ENCODE measurements at regions not wholly inside any gene's neighbourhood (a gene's known extent, or its start where the extent isn't known, plus 50 kb on each side); places are given as distances from the start of the nearest gene placed in this dataset.
"Not testable (repeated sequence)": the region's sequence is repeated elsewhere in the genome, so short reads cannot be mapped to it uniquely, and the experiment has no call there.

GRCh38 chr4:55696424-55696823 is 60.3 kb upstream of the NMU start:
- H3K9me3 ChIP-seq (ENCODE audit: control insufficient read depth, low read length); H3K4me1 ChIP-seq (ENCODE audit: control insufficient read depth, insufficient read depth, low read length); H3K4me3 ChIP-seq (ENCODE audit: low read length); intact Hi-C loops (cut with DNase I); H3K27me3 ChIP-seq (ENCODE audit: control insufficient read depth, insufficient read depth); DNase-seq; ATAC-seq; H3K27ac ChIP-seq (ENCODE audit: low read length): not testable (repeated sequence)
- WGBS = 92% methylated on average over 3 of the region's 3 CpGs

GRCh38 chr4:55706541-55706940 is 70.4 kb upstream of the NMU start:
- intact Hi-C loops (cut with DNase I) = no loop called here
- Histone ChIP-seq H3K9me3 (ENCODE audit: control insufficient read depth, low read length) (no peaks in the 10 kb centered on the region), H3K4me1 (ENCODE audit: control insufficient read depth, insufficient read depth, low read length) (no peaks in the 10 kb centered on the region), H3K4me3 (ENCODE audit: low read length) (no peak overlapping the region), H3K27me3 (ENCODE audit: control insufficient read depth, insufficient read depth) (no peaks in the 10 kb centered on the region), H3K27ac (ENCODE audit: low read length) (no peak overlapping the region)
- ATAC-seq = no peak
- DNase-seq = no peak

- Histone ChIP-seq H3K27me3 (ENCODE audit: control insufficient read depth, insufficient read depth) (no peaks in the 10 kb centered on the region), H3K4me3 (ENCODE audit: low read length) (no peak overlapping the region), H3K4me1 (ENCODE audit: control insufficient read depth, insufficient read depth, low read length) (no peaks in the 10 kb centered on the region), H3K9me3 (ENCODE audit: control insufficient read depth, low read length) (no peaks in the 10 kb centered on the region), H3K27ac (ENCODE audit: low read length) (no peak overlapping the region)
- WGBS = 89% methylated on average over 5 of the region's 5 CpGs
- ATAC-seq (no peak), DNase-seq (no peak)
- intact Hi-C loops (cut with DNase I) = no loop called here
Observed at GRCh38 chr4:55707507-55707906, 71.4 kb upstream of the NMU start.

- intact Hi-C loops (cut with DNase I); H3K4me1 ChIP-seq (ENCODE audit: control insufficient read depth, insufficient read depth, low read length); H3K27ac ChIP-seq (ENCODE audit: low read length): not testable (repeated sequence)
Observed at GRCh38 chr4:55707991-55708390, 71.9 kb upstream of the NMU start.

GRCh38 chr4:55712835-55713234 is 76.7 kb upstream of the NMU start:
- H3K4me1 ChIP-seq (ENCODE audit: control insufficient read depth, insufficient read depth, low read length); H3K4me3 ChIP-seq (ENCODE audit: low read length); H3K9me3 ChIP-seq (ENCODE audit: control insufficient read depth, low read length); DNase-seq; H3K27me3 ChIP-seq (ENCODE audit: control insufficient read depth, insufficient read depth); intact Hi-C loops (cut with DNase I); ATAC-seq; H3K27ac ChIP-seq (ENCODE audit: low read length): not testable (repeated sequence)
- WGBS = 81% methylated on average over 2 of the region's 2 CpGs

More at GRCh38 chr4:55707991-55708390, 71.9 kb upstream of the NMU start:
- not testable (repeated sequence) for H3K27me3 ChIP-seq (ENCODE audit: control insufficient read depth, insufficient read depth); H3K4me3 ChIP-seq (ENCODE audit: low read length); DNase-seq; ATAC-seq; H3K9me3 ChIP-seq (ENCODE audit: control insufficient read depth, low read length)
- 87% methylated on average over 11 of the region's 11 CpGs for WGBS

GRCh38 chr4:55721651-55722050 is 85.6 kb upstream of the NMU start:
- intact Hi-C loops (cut with DNase I) = no loop called here
- no peak for DNase-seq

GRCh38 chr4:55722132-55722531 is 86.0 kb upstream of the NMU start:
- ATAC-seq (no peak), DNase-seq (no peak)
- Histone ChIP-seq H3K27me3 (ENCODE audit: control insufficient read depth, insufficient read depth) (no peaks in the 10 kb centered on the region), H3K27ac (ENCODE audit: low read length) (no peak overlapping the region), H3K4me3 (ENCODE audit: low read length) (no peak overlapping the region), H3K9me3 (ENCODE audit: control insufficient read depth, low read length) (no peaks in the 10 kb centered on the region), H3K4me1 (ENCODE audit: control insufficient read depth, insufficient read depth, low read length) (no peaks in the 10 kb centered on the region)
- intact Hi-C loops (cut with DNase I) = no loop called here
- WGBS = 69% methylated on average over 6 of the region's 6 CpGs

More at GRCh38 chr4:55721651-55722050, 85.6 kb upstream of the NMU start:
- no peak overlapping the region for H3K27ac ChIP-seq (ENCODE audit: low read length)
- no peaks in the 10 kb centered on the region for H3K4me1 ChIP-seq (ENCODE audit: control insufficient read depth, insufficient read depth, low read length)
- H3K27me3 ChIP-seq (ENCODE audit: control insufficient read depth, insufficient read depth) = no peaks in the 10 kb centered on the region
- no peaks in the 10 kb centered on the region for H3K9me3 ChIP-seq (ENCODE audit: control insufficient read depth, low read length)
- no peak overlapping the region for H3K4me3 ChIP-seq (ENCODE audit: low read length)
- ATAC-seq = no peak

GRCh38 chr4:55723403-55723802 is 87.3 kb upstream of the NMU start:
- no peak for DNase-seq
- no peak for ATAC-seq
- Histone ChIP-seq H3K4me3 (ENCODE audit: low read length) (no peak overlapping the region), H3K27ac (ENCODE audit: low read length) (no peak overlapping the region), H3K27me3 (ENCODE audit: control insufficient read depth, insufficient read depth) (no peaks in the 10 kb centered on the region), H3K9me3 (ENCODE audit: control insufficient read depth, low read length) (no peaks in the 10 kb centered on the region), H3K4me1 (ENCODE audit: control insufficient read depth, insufficient read depth, low read length) (no peaks in the 10 kb centered on the region)
- WGBS = 58% methylated on average over 2 of the region's 2 CpGs
- intact Hi-C loops (cut with DNase I) = no loop called here

GRCh38 chr4:55725057-55725456 is 89.0 kb upstream of the NMU start:
- ATAC-seq = no peak
- WGBS = 49% methylated on average over 4 of the region's 4 CpGs
- intact Hi-C loops (cut with DNase I) = no loop called here

GRCh38 chr4:55727746-55728145 is 91.6 kb upstream of the NMU start:
- no peak for DNase-seq
- H3K4me1 ChIP-seq (ENCODE audit: control insufficient read depth, insufficient read depth, low read length) = no peaks in the 10 kb centered on the region
- intact Hi-C loops (cut with DNase I) = no loop called here
- no peak overlapping the region for H3K27ac ChIP-seq (ENCODE audit: low read length)
- H3K27me3 ChIP-seq (ENCODE audit: control insufficient read depth, insufficient read depth) = peaks cover 3% of the 10 kb centered on the region
- ATAC-seq = no peak
- WGBS = 70% methylated on average over 2 of the region's 2 CpGs
- no peaks in the 10 kb centered on the region for H3K9me3 ChIP-seq (ENCODE audit: control insufficient read depth, low read length)
- no peak overlapping the region for H3K4me3 ChIP-seq (ENCODE audit: low read length)

More at GRCh38 chr4:55725057-55725456, 89.0 kb upstream of the NMU start:
- Histone ChIP-seq H3K27ac (ENCODE audit: low read length) (no peak overlapping the region), H3K4me3 (ENCODE audit: low read length) (no peak overlapping the region), H3K9me3 (ENCODE audit: control insufficient read depth, low read length) (no peaks in the 10 kb centered on the region), H3K27me3 (ENCODE audit: control insufficient read depth, insufficient read depth) (peaks cover 2% of the 10 kb centered on the region), H3K4me1 (ENCODE audit: control insufficient read depth, insufficient read depth, low read length) (no peaks in the 10 kb centered on the region)
- no peak for DNase-seq

- Histone ChIP-seq H3K27me3 (ENCODE audit: control insufficient read depth, insufficient read depth) (peaks cover 3% of the 10 kb centered on the region), H3K4me1 (ENCODE audit: control insufficient read depth, insufficient read depth, low read length) (no peaks in the 10 kb centered on the region), H3K4me3 (ENCODE audit: low read length) (no peak overlapping the region), H3K9me3 (ENCODE audit: control insufficient read depth, low read length) (no peaks in the 10 kb centered on the region), H3K27ac (ENCODE audit: low read length) (no peak overlapping the region)
- DNase-seq (no peak), ATAC-seq (no peak)
- 58% methylated on average over 5 of the region's 5 CpGs for WGBS
- intact Hi-C loops (cut with DNase I) = no loop called here
Observed at GRCh38 chr4:55729351-55730279, 90.0 kb upstream of the EXOC1L start.
